ENCODE measurements at regions not wholly inside any gene's neighbourhood (a gene's known extent, or its start where the extent isn't known, plus 50 kb on each side); places are given as distances from the start of the nearest gene placed in this dataset.

DNA sequence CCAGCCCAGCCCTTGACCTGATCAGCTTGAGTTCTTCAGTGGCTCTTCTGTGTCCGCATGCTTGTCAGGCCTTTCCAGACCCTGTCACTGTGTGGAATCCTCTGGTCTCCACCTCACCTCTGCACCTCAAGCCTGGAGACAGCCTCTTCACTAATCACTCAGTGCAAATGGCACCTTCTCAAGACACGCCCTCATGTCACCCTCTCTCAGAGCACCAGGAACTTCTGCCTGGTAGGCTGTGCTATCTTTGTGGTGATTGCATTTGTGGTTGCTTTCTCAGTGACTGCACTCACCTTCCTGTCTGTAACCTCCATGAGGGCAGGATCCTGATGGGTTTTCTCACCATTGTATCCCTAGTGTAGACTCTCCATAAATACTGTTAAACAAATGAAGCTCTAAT, 435.2 kb upstream of the CDH4 start:
- intact Hi-C loops (cut with DNase I): no loop called here
- H3K27ac ChIP-seq (ENCODE audit: low read depth in 2 of 2, low read length in 2 of 2): no peak overlapping the region
- no peak for FAIRE-seq

GRCh38 chr20:60817891-60818290, 434.2 kb upstream of the CDH4 start:
- FAIRE-seq (no peak), DNase-seq (peak in 3 of 5 donors; percentile 50 to 71 (median 51))
- TF ChIP-seq, protein P1, sequence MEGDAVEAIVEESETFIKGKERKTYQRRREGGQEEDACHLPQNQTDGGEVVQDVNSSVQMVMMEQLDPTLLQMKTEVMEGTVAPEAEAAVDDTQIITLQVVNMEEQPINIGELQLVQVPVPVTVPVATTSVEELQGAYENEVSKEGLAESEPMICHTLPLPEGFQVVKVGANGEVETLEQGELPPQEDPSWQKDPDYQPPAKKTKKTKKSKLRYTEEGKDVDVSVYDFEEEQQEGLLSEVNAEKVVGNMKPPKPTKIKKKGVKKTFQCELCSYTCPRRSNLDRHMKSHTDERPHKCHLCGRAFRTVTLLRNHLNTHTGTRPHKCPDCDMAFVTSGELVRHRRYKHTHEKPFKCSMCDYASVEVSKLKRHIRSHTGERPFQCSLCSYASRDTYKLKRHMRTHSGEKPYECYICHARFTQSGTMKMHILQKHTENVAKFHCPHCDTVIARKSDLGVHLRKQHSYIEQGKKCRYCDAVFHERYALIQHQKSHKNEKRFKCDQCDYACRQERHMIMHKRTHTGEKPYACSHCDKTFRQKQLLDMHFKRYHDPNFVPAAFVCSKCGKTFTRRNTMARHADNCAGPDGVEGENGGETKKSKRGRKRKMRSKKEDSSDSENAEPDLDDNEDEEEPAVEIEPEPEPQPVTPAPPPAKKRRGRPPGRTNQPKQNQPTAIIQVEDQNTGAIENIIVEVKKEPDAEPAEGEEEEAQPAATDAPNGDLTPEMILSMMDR (IDR thresholded peaks at IDR 0.05; ENCODE audit: borderline replicate concordance, extremely low read depth, insufficient read depth): no peak
- Histone ChIP-seq H3K4me1 (ENCODE audit: control insufficient read depth in 2 of 3, insufficient read depth in 2 of 3, low read depth in 1 of 3, low read length in 3 of 3) (no peaks in the 10 kb centered on the region), H3K36me3 (ENCODE audit: control insufficient read depth in 2 of 3, insufficient read depth in 3 of 3, low read length in 3 of 3) (no peaks in the 10 kb centered on the region), H3K27ac (ENCODE audit: low read depth in 2 of 2, low read length in 2 of 2) (no peak overlapping the region), H3K9me3 (ENCODE audit: control insufficient read depth in 2 of 3, insufficient read depth in 1 of 3, low read length in 3 of 3) (no peaks in the 10 kb centered on the region), H3K9ac (ENCODE audit: low read length in 3 of 3) (no peak overlapping the region), H3K4me3 (ENCODE audit: low read length in 3 of 3) (no peak overlapping the region), H3K27me3 (ENCODE audit: control insufficient read depth, insufficient read depth, low read length) (no peaks in the 10 kb centered on the region)
- intact Hi-C loops (cut with DNase I): no loop called here

More for the DNA sequence above, 435.2 kb upstream of the CDH4 start:
- Histone ChIP-seq H3K9me3 (ENCODE audit: control insufficient read depth in 2 of 3, insufficient read depth in 1 of 3, low read length in 3 of 3) (no peaks in the 10 kb centered on the region), H3K4me3 (ENCODE audit: low read length in 3 of 3) (no peak overlapping the region), H3K36me3 (ENCODE audit: control insufficient read depth in 2 of 3, insufficient read depth in 3 of 3, low read length in 3 of 3) (no peaks in the 10 kb centered on the region), H3K9ac (ENCODE audit: low read length in 3 of 3) (no peak overlapping the region), H3K4me1 (ENCODE audit: control insufficient read depth in 2 of 3, insufficient read depth in 2 of 3, low read depth in 1 of 3, low read length in 3 of 3) (no peaks in the 10 kb centered on the region), H3K27me3 (ENCODE audit: control insufficient read depth, insufficient read depth, low read length) (no peaks in the 10 kb centered on the region)
- TF ChIP-seq, protein P1 (IDR thresholded peaks at IDR 0.05; ENCODE audit: borderline replicate concordance, extremely low read depth, insufficient read depth): no peak
- no peak for DNase-seq

DNA sequence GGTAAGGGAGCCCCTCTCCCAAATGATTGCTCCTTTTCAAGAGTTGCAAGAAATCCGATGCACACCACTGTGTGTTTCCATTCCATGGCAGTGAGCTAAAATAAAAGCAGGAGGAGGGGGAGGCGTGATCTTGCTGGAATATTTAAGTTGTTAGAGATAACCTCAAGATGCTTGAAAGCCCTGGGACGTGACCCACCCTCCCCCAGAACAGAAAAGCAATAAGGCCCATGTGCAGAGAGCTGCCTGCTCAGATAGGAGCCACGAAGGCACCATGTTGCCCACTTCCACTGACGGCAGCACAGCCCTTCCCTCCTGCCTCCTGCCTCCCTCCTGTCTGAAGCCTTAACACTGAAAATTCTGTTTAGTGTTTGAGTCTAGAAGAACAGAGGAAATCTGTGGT, 432.6 kb upstream of the CDH4 start:
- Histone ChIP-seq H3K4me1 (ENCODE audit: control insufficient read depth in 2 of 3, insufficient read depth in 2 of 3, low read depth in 1 of 3, low read length in 3 of 3) (no peaks in the 10 kb centered on the region), H3K9ac (ENCODE audit: low read length in 3 of 3) (no peak overlapping the region), H3K4me3 (ENCODE audit: low read length in 3 of 3) (no peak overlapping the region), H3K36me3 (ENCODE audit: control insufficient read depth in 2 of 3, insufficient read depth in 3 of 3, low read length in 3 of 3) (no peaks in the 10 kb centered on the region), H3K9me3 (ENCODE audit: control insufficient read depth in 2 of 3, insufficient read depth in 1 of 3, low read length in 3 of 3) (no peaks in the 10 kb centered on the region), H3K27me3 (ENCODE audit: control insufficient read depth, insufficient read depth, low read length) (no peaks in the 10 kb centered on the region), H3K27ac (ENCODE audit: low read depth in 2 of 2, low read length in 2 of 2) (no peak overlapping the region)
- TF ChIP-seq, protein P1 (IDR thresholded peaks at IDR 0.05; ENCODE audit: borderline replicate concordance, extremely low read depth, insufficient read depth): no peak
- intact Hi-C loops (cut with DNase I): no loop called here
- FAIRE-seq (no peak), DNase-seq (no peak)

- no peaks in the 10 kb centered on the region for H3K4me1 ChIP-seq (ENCODE audit: control insufficient read depth in 2 of 3, insufficient read depth in 2 of 3, low read depth in 1 of 3, low read length in 3 of 3)
- FAIRE-seq (no peak), DNase-seq (no peak)
- intact Hi-C loops (cut with DNase I): no loop called here
- TF ChIP-seq, protein P1 (IDR thresholded peaks at IDR 0.05; ENCODE audit: borderline replicate concordance, extremely low read depth, insufficient read depth): no peak
- H3K36me3 ChIP-seq (ENCODE audit: control insufficient read depth in 2 of 3, insufficient read depth in 3 of 3, low read length in 3 of 3): no peaks in the 10 kb centered on the region
- H3K9me3 ChIP-seq (ENCODE audit: control insufficient read depth in 2 of 3, insufficient read depth in 1 of 3, low read length in 3 of 3): no peaks in the 10 kb centered on the region
- no peaks in the 10 kb centered on the region for H3K27me3 ChIP-seq (ENCODE audit: control insufficient read depth, insufficient read depth, low read length)
- no peak overlapping the region for H3K9ac ChIP-seq (ENCODE audit: low read length in 3 of 3)
- no peak overlapping the region for H3K4me3 ChIP-seq (ENCODE audit: low read length in 3 of 3)
- H3K27ac ChIP-seq (ENCODE audit: low read depth in 2 of 2, low read length in 2 of 2): no peak overlapping the region
Measured at GRCh38 chr20:60820149-60820548, 431.9 kb upstream of the CDH4 start.

All from kidney (tissue), 13 donors.